ENCODE measurements at regions not wholly inside any gene's neighbourhood (a gene's known extent, or its start where the extent isn't known, plus 50 kb on each side); places are given as distances from the start of the nearest gene placed in this dataset.

- 91% methylated on average over 6 of the region's 6 CpGs for WGBS, 2 donors
Observed at GRCh38 chr10:6864142-6864541, 284.1 kb upstream of the PRKCQ start.

GRCh38 chr10:6863381-6863780 lies 283.3 kb upstream of the PRKCQ start:
- no peaks in the 10 kb centered on the region for H3K27me3 ChIP-seq (ENCODE audit: control insufficient read depth in 1 of 2, insufficient read depth in 2 of 2, low read length in 1 of 2)
- ATAC-seq (ENCODE audit: low FRiP score) (no peak), DNase-seq (no peak)
- no peak overlapping the region for H3K4me3 ChIP-seq (ENCODE audit: low read length in 2 of 2)
- H3K4me1 ChIP-seq (ENCODE audit: control insufficient read depth in 1 of 2, insufficient read depth in 2 of 2, low read length in 2 of 2): no peaks in the 10 kb centered on the region
- WGBS, 2 donors: 84 to 90% methylated on average over 1 of the region's 1 CpG
- intact Hi-C loops (cut with DNase I): no loop called here
- H3K9me3 ChIP-seq (ENCODE audit: control insufficient read depth, low read length): no peaks in the 10 kb centered on the region
- H3K27ac ChIP-seq (ENCODE audit: low read depth in 1 of 2, low read length in 2 of 2): no peak overlapping the region
- no peaks in the 10 kb centered on the region for H3K36me3 ChIP-seq (ENCODE audit: control insufficient read depth in 1 of 2, insufficient read depth in 2 of 2, low read length in 1 of 2)

More at GRCh38 chr10:6864142-6864541, 284.1 kb upstream of the PRKCQ start:
- Histone ChIP-seq H3K4me1 (ENCODE audit: control insufficient read depth in 1 of 2, insufficient read depth in 2 of 2, low read length in 2 of 2) (no peaks in the 10 kb centered on the region), H3K27me3 (ENCODE audit: control insufficient read depth in 1 of 2, insufficient read depth in 2 of 2, low read length in 1 of 2) (no peaks in the 10 kb centered on the region), H3K36me3 (ENCODE audit: control insufficient read depth in 1 of 2, insufficient read depth in 2 of 2, low read length in 1 of 2) (no peaks in the 10 kb centered on the region), H3K4me3 (ENCODE audit: low read length in 2 of 2) (no peak overlapping the region), H3K9me3 (ENCODE audit: control insufficient read depth, low read length) (no peaks in the 10 kb centered on the region), H3K27ac (ENCODE audit: low read depth in 1 of 2, low read length in 2 of 2) (no peak overlapping the region)
- ATAC-seq (ENCODE audit: low FRiP score) (no peak), DNase-seq (no peak)
- intact Hi-C loops (cut with DNase I): no loop called here

GRCh38 chr10:6850452-6850851 lies 270.4 kb upstream of the PRKCQ start:
- no peak overlapping the region for H3K4me3 ChIP-seq (ENCODE audit: low read length in 2 of 2)
- DNase-seq (no peak), ATAC-seq (ENCODE audit: low FRiP score) (no peak)
- H3K27me3 ChIP-seq (ENCODE audit: control insufficient read depth in 1 of 2, insufficient read depth in 2 of 2, low read length in 1 of 2): peaks cover 0 to 2% of the 10 kb centered on the region in 2 donors
- WGBS, 2 donors: 82 to 86% methylated on average over 3 of the region's 3 CpGs
- no peaks in the 10 kb centered on the region for H3K36me3 ChIP-seq (ENCODE audit: control insufficient read depth in 1 of 2, insufficient read depth in 2 of 2, low read length in 1 of 2)
- intact Hi-C loops (cut with DNase I): no loop called here
- H3K27ac ChIP-seq (ENCODE audit: low read depth in 1 of 2, low read length in 2 of 2): no peak overlapping the region
- no peaks in the 10 kb centered on the region for H3K9me3 ChIP-seq (ENCODE audit: control insufficient read depth, low read length)
- H3K4me1 ChIP-seq (ENCODE audit: control insufficient read depth in 1 of 2, insufficient read depth in 2 of 2, low read length in 2 of 2): no peaks in the 10 kb centered on the region

- 38 to 58% methylated on average over 3 of the region's 3 CpGs for WGBS, 2 donors
- no peaks in the 10 kb centered on the region for H3K36me3 ChIP-seq (ENCODE audit: control insufficient read depth in 1 of 2, insufficient read depth in 2 of 2, low read length in 1 of 2)
- no peak overlapping the region for H3K27ac ChIP-seq (ENCODE audit: low read depth in 1 of 2, low read length in 2 of 2)
- peaks cover 4% of the 10 kb centered on the region for H3K9me3 ChIP-seq (ENCODE audit: control insufficient read depth, low read length)
- ATAC-seq (ENCODE audit: low FRiP score) (no peak), DNase-seq (no peak)
- no peaks in the 10 kb centered on the region for H3K27me3 ChIP-seq (ENCODE audit: control insufficient read depth in 1 of 2, insufficient read depth in 2 of 2, low read length in 1 of 2)
- intact Hi-C loops (cut with DNase I): no loop called here
- no peak overlapping the region for H3K4me3 ChIP-seq (ENCODE audit: low read length in 2 of 2)
- H3K4me1 ChIP-seq (ENCODE audit: control insufficient read depth in 1 of 2, insufficient read depth in 2 of 2, low read length in 2 of 2): no peaks in the 10 kb centered on the region
Observed at GRCh38 chr10:6847561-6847960, 267.5 kb upstream of the PRKCQ start.

GRCh38 chr10:6843894-6844650 lies 264.0 kb upstream of the PRKCQ start:
- Histone ChIP-seq H3K4me3 (ENCODE audit: low read length in 2 of 2) (no peak overlapping the region), H3K36me3 (ENCODE audit: control insufficient read depth in 1 of 2, insufficient read depth in 2 of 2, low read length in 1 of 2) (no peaks in the 10 kb centered on the region), H3K4me1 (ENCODE audit: control insufficient read depth in 1 of 2, insufficient read depth in 2 of 2, low read length in 2 of 2) (no peaks in the 10 kb centered on the region), H3K27me3 (ENCODE audit: control insufficient read depth in 1 of 2, insufficient read depth in 2 of 2, low read length in 1 of 2) (no peaks in the 10 kb centered on the region), H3K27ac (ENCODE audit: low read depth in 1 of 2, low read length in 2 of 2) (no peak overlapping the region), H3K9me3 (ENCODE audit: control insufficient read depth, low read length) (peaks cover 4% of the 10 kb centered on the region)
- DNase-seq (no peak), ATAC-seq (ENCODE audit: low FRiP score) (no peak)
- intact Hi-C loops (cut with DNase I): no loop called here
- 65 to 72% methylated on average over 4 of the region's 4 CpGs for WGBS, 2 donors

- intact Hi-C loops (cut with DNase I): no loop called here
- no peaks in the 10 kb centered on the region for H3K36me3 ChIP-seq (ENCODE audit: control insufficient read depth in 1 of 2, insufficient read depth in 2 of 2, low read length in 1 of 2)
- H3K4me1 ChIP-seq (ENCODE audit: control insufficient read depth in 1 of 2, insufficient read depth in 2 of 2, low read length in 2 of 2): no peaks in the 10 kb centered on the region
- ATAC-seq (ENCODE audit: low FRiP score) (no peak), DNase-seq (no peak)
- peaks cover 4% of the 10 kb centered on the region for H3K9me3 ChIP-seq (ENCODE audit: control insufficient read depth, low read length)
- H3K27ac ChIP-seq (ENCODE audit: low read depth in 1 of 2, low read length in 2 of 2): no peak overlapping the region
- WGBS, 2 donors: 88 to 93% methylated on average over 4 of the region's 4 CpGs
- H3K4me3 ChIP-seq (ENCODE audit: low read length in 2 of 2): no peak overlapping the region
- no peaks in the 10 kb centered on the region for H3K27me3 ChIP-seq (ENCODE audit: control insufficient read depth in 1 of 2, insufficient read depth in 2 of 2, low read length in 1 of 2)
Observed at GRCh38 chr10:6843481-6843881, 263.4 kb upstream of the PRKCQ start.

GRCh38 chr10:6842722-6843121 lies 262.6 kb upstream of the PRKCQ start:
- no peak for DNase-seq
- ATAC-seq (ENCODE audit: low FRiP score): no peak
- no peaks in the 10 kb centered on the region for H3K4me1 ChIP-seq (ENCODE audit: control insufficient read depth in 1 of 2, insufficient read depth in 2 of 2, low read length in 2 of 2)
- no peak overlapping the region for H3K27ac ChIP-seq (ENCODE audit: low read depth in 1 of 2, low read length in 2 of 2)
- peaks cover 4% of the 10 kb centered on the region for H3K9me3 ChIP-seq (ENCODE audit: control insufficient read depth, low read length)
- WGBS, 2 donors: 19 to 44% methylated on average over 1 of the region's 1 CpG
- no peaks in the 10 kb centered on the region for H3K27me3 ChIP-seq (ENCODE audit: control insufficient read depth in 1 of 2, insufficient read depth in 2 of 2, low read length in 1 of 2)
- intact Hi-C loops (cut with DNase I): no loop called here
- H3K36me3 ChIP-seq (ENCODE audit: control insufficient read depth in 1 of 2, insufficient read depth in 2 of 2, low read length in 1 of 2): no peaks in the 10 kb centered on the region
- no peak overlapping the region for H3K4me3 ChIP-seq (ENCODE audit: low read length in 2 of 2)

GRCh38 chr10:6841761-6842160 lies 261.7 kb upstream of the PRKCQ start:
- 64 to 80% methylated on average over 2 of the region's 2 CpGs for WGBS, 2 donors
- intact Hi-C loops (cut with DNase I): no loop called here
- no peak for ATAC-seq (ENCODE audit: low FRiP score)

GRCh38 chr10:6840766-6841165 lies 260.7 kb upstream of the PRKCQ start:
- 16 to 32% methylated on average over 2 of the region's 2 CpGs for WGBS, 2 donors
- Histone ChIP-seq H3K36me3 (ENCODE audit: control insufficient read depth in 1 of 2, insufficient read depth in 2 of 2, low read length in 1 of 2) (no peaks in the 10 kb centered on the region), H3K27me3 (ENCODE audit: control insufficient read depth in 1 of 2, insufficient read depth in 2 of 2, low read length in 1 of 2) (no peaks in the 10 kb centered on the region), H3K4me3 (ENCODE audit: low read length in 2 of 2) (no peak overlapping the region), H3K9me3 (ENCODE audit: control insufficient read depth, low read length) (peaks cover 4% of the 10 kb centered on the region), H3K4me1 (ENCODE audit: control insufficient read depth in 1 of 2, insufficient read depth in 2 of 2, low read length in 2 of 2) (no peaks in the 10 kb centered on the region), H3K27ac (ENCODE audit: low read depth in 1 of 2, low read length in 2 of 2) (no peak overlapping the region)
- ATAC-seq (ENCODE audit: low FRiP score) (no peak), DNase-seq (no peak)
- intact Hi-C loops (cut with DNase I): no loop called here

More at GRCh38 chr10:6841761-6842160, 261.7 kb upstream of the PRKCQ start:
- no peak overlapping the region for H3K27ac ChIP-seq (ENCODE audit: low read depth in 1 of 2, low read length in 2 of 2)
- H3K27me3 ChIP-seq (ENCODE audit: control insufficient read depth in 1 of 2, insufficient read depth in 2 of 2, low read length in 1 of 2): no peaks in the 10 kb centered on the region
- DNase-seq: no peak
- H3K9me3 ChIP-seq (ENCODE audit: control insufficient read depth, low read length): peaks cover 4% of the 10 kb centered on the region
- H3K36me3 ChIP-seq (ENCODE audit: control insufficient read depth in 1 of 2, insufficient read depth in 2 of 2, low read length in 1 of 2): no peaks in the 10 kb centered on the region
- no peaks in the 10 kb centered on the region for H3K4me1 ChIP-seq (ENCODE audit: control insufficient read depth in 1 of 2, insufficient read depth in 2 of 2, low read length in 2 of 2)
- no peak overlapping the region for H3K4me3 ChIP-seq (ENCODE audit: low read length in 2 of 2)
